Liver (tissue), 8 donors: ENCODE measurements at regions not wholly inside any gene's neighbourhood (a gene's known extent, or its start where the extent isn't known, plus 50 kb on each side); places are given as distances from the start of the nearest gene placed in this dataset.

ENCODE experiments used
- DNase-seq: peaks from one replicate; pipeline ENCODE4 v3.0.0-alpha.2; 2017; ENCODE audit warnings: low spot score
- H3K27ac ChIP-seq, 2 donors: one replicate each; pipeline ENCODE4 v1.7.0; 2013; ENCODE audit warnings: inconsistent platforms in 2 of 2, low read length in 2 of 2, control low read depth in 1 of 2, low read depth in 1 of 2, mild to moderate bottlenecking in 1 of 2
- H3K27me3 ChIP-seq, 4 donors: one replicate each; pipeline versions ENCODE4 v1.6.1 to v1.7.0; 2013; ENCODE audit warnings: low read length in 3 of 4, inconsistent platforms in 1 of 4, mild to moderate bottlenecking in 1 of 4, moderate library complexity in 1 of 4; ENCODE audit not compliant: control insufficient read depth in 4 of 4, insufficient read depth in 4 of 4
- H3K36me3 ChIP-seq, 4 donors: one replicate each; pipeline versions ENCODE4 v1.6.1 to v1.7.0; 2013; ENCODE audit warnings: low read length in 3 of 4, mild to moderate bottlenecking in 3 of 4, low read depth in 1 of 4, moderate library complexity in 1 of 4; ENCODE audit not compliant: control insufficient read depth in 4 of 4, insufficient read depth in 3 of 4
- H3K4me1 ChIP-seq, 4 donors: one replicate each; pipeline versions ENCODE4 v1.6.1 to v1.7.0; 2013; ENCODE audit warnings: low read length in 3 of 4, mild to moderate bottlenecking in 3 of 4, moderate library complexity in 1 of 4; ENCODE audit not compliant: control insufficient read depth in 4 of 4, insufficient read depth in 4 of 4
- H3K4me3 ChIP-seq, 3 donors: one replicate each; pipeline versions ENCODE4 v1.6.1 to v1.7.0; 2013; ENCODE audit warnings: low read length in 3 of 3, control low read depth in 1 of 3, low read depth in 1 of 3, mild to moderate bottlenecking in 1 of 3
- H3K9ac ChIP-seq, 2 donors: one replicate each; pipeline ENCODE4 v1.7.0; 2013; ENCODE audit warnings: low read length in 2 of 2, mild to moderate bottlenecking in 2 of 2, moderate library complexity in 2 of 2, control low read depth in 1 of 2, low read depth in 1 of 2
- H3K9me3 ChIP-seq, 4 donors: one replicate each; pipeline versions ENCODE4 v1.6.1 to v1.7.0; 2013; ENCODE audit warnings: low read length in 3 of 4; ENCODE audit not compliant: control insufficient read depth in 4 of 4
- FOXA1 ChIP-seq: IDR thresholded peaks from 2 replicates; pipeline ENCODE4 v1.6.1; 2016; ENCODE audit warnings: antibody characterized with exemption
- FOXA2 ChIP-seq: IDR thresholded peaks from 2 replicates; pipeline ENCODE4 v1.6.1; 2016; ENCODE audit warnings: antibody characterized with exemption
- GABPA ChIP-seq, 2 donors: IDR thresholded peaks in 1 of 2; conservative IDR thresholded peaks in 1 of 2; 2 replicates each; pipeline ENCODE4 v1.6.1; 2016; ENCODE audit warnings: antibody characterized with exemption in 2 of 2, mild to moderate bottlenecking in 1 of 2, moderate library complexity in 1 of 2
- HNF4A ChIP-seq, 2 donors: conservative IDR thresholded peaks; 2 replicates each; pipeline ENCODE4 v1.6.1; 2016; ENCODE audit warnings: antibody characterized with exemption in 2 of 2, mild to moderate bottlenecking in 2 of 2
- HNF4G ChIP-seq: IDR thresholded peaks from 2 replicates; pipeline ENCODE4 v1.6.1; 2016; ENCODE audit warnings: antibody characterized with exemption
- JUND ChIP-seq, 2 donors: IDR thresholded peaks; 2 replicates each; pipeline ENCODE4 v1.6.1; 2016; ENCODE audit warnings: antibody characterized with exemption in 2 of 2
- NR2F2 ChIP-seq: IDR thresholded peaks from 2 replicates; pipeline ENCODE4 v1.6.1; 2016; ENCODE audit warnings: antibody characterized with exemption
- RAD21 ChIP-seq, 2 donors: IDR thresholded peaks; 2 replicates each; pipeline ENCODE4 v1.6.1; 2016; ENCODE audit warnings: antibody characterized with exemption in 2 of 2, mild to moderate bottlenecking in 2 of 2
- RXRA ChIP-seq, 2 donors: IDR thresholded peaks; 2 replicates each; pipeline ENCODE4 v1.6.1; 2017 to 2018; ENCODE audit warnings: antibody characterized with exemption in 2 of 2, mild to moderate bottlenecking in 1 of 2
- SP1 ChIP-seq: IDR thresholded peaks from 2 replicates; pipeline ENCODE4 v1.6.1; 2018; ENCODE audit warnings: antibody characterized with exemption, mild to moderate bottlenecking
- TAF1 ChIP-seq: conservative IDR thresholded peaks from 2 replicates; pipeline ENCODE4 v1.6.1; 2016; ENCODE audit warnings: antibody characterized with exemption, mild to moderate bottlenecking
- YY1 ChIP-seq: IDR thresholded peaks from 2 replicates; pipeline ENCODE4 v1.6.1; 2016; ENCODE audit warnings: antibody characterized with exemption, mild to moderate bottlenecking
- WGBS: extraction: QIAGEN DNeasy Blood & Tissue Kit; methylation state at CpG from one replicate; pipeline ENCODE4 v1.1.7; 2013; 5-methylcytosine and 5-hydroxymethylcytosine counted together
- TF ChIP-seq, protein P1 (sequence below): fragments of 150-350 bp; IDR thresholded peaks from 2 replicates; pipeline ENCODE4 v1.5.1; 2017; ENCODE audit warnings: improper control_type of control experiment, low read depth, low read length; ENCODE audit not compliant: missing input control
- TF ChIP-seq, protein P2 (sequence below): IDR thresholded peaks from 2 replicates; pipeline ENCODE4 v1.6.1; 2016; ENCODE audit warnings: antibody characterized with exemption
- TF ChIP-seq, protein P3 (sequence below): IDR thresholded peaks from 2 replicates; pipeline ENCODE4 v1.6.1; 2016; ENCODE audit warnings: antibody characterized with exemption
- TF ChIP-seq, protein P4 (sequence below): IDR thresholded peaks from 2 replicates; pipeline ENCODE4 v1.6.1; 2016; ENCODE audit warnings: antibody characterized with exemption, mild to moderate bottlenecking
- TF ChIP-seq, protein P5 (sequence below): IDR thresholded peaks from 2 replicates; pipeline ENCODE4 v1.6.1; 2016; ENCODE audit warnings: antibody characterized with exemption
- donor health status: healthy.
- donor health status: healthy.
- donor health status: healthy.
- donor health status: healthy.
- donor health status: healthy.

DNA sequence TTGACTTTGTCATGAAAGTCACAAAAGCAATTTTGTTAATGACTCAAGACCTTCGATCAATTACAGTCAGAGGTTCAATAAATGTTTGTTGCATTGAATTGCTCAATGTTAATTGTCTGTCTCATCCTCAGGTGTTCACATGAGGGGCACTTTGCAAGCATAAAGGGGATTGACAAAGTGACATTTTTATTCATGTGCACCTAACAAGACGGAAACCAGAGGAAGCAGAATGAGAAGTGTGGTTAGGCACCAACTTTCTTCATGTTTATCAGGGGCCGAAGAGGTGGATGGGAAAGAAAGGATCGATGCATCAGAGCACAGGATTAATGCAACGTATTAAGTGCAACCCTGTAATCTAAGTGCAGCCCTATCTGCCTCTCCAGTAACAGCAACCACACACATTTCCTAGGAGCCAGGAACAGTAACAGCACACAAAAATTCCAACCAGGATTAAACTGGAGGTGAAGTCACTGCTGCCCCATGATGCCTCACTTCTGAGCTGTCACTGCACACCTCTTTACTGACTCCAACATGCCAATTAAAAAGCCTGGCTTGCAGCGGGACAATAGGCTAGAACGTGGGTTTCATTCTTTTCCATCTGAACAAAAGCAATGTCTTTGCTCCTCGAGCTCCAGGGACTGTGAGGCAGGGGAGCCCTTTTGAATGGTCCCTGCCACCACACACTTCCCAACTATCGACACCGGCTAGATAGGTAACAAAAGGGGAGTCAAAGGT lies 262.7 kb downstream of the CD83 start:
- 69% methylated on average over 10 of the region's 10 CpGs for WGBS
- no peak overlapping the region for H3K4me3 ChIP-seq
- H3K27me3 ChIP-seq: no peaks in the 10 kb centered on the region
- H3K4me1 ChIP-seq: no peaks in the 10 kb centered on the region
- H3K9ac ChIP-seq: no peak overlapping the region
- TF ChIP-seq, protein P1, sequence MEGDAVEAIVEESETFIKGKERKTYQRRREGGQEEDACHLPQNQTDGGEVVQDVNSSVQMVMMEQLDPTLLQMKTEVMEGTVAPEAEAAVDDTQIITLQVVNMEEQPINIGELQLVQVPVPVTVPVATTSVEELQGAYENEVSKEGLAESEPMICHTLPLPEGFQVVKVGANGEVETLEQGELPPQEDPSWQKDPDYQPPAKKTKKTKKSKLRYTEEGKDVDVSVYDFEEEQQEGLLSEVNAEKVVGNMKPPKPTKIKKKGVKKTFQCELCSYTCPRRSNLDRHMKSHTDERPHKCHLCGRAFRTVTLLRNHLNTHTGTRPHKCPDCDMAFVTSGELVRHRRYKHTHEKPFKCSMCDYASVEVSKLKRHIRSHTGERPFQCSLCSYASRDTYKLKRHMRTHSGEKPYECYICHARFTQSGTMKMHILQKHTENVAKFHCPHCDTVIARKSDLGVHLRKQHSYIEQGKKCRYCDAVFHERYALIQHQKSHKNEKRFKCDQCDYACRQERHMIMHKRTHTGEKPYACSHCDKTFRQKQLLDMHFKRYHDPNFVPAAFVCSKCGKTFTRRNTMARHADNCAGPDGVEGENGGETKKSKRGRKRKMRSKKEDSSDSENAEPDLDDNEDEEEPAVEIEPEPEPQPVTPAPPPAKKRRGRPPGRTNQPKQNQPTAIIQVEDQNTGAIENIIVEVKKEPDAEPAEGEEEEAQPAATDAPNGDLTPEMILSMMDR: no peak
- no peak for TF ChIP-seq TAF1
- TF ChIP-seq NR2F2: no peak
- no peak for TF ChIP-seq YY1
- no peak for TF ChIP-seq HNF4A (conservative IDR thresholded peaks at IDR 0.05)
- TF ChIP-seq JUND (IDR thresholded peaks at IDR 0.05): no peak
- TF ChIP-seq, protein P2, sequence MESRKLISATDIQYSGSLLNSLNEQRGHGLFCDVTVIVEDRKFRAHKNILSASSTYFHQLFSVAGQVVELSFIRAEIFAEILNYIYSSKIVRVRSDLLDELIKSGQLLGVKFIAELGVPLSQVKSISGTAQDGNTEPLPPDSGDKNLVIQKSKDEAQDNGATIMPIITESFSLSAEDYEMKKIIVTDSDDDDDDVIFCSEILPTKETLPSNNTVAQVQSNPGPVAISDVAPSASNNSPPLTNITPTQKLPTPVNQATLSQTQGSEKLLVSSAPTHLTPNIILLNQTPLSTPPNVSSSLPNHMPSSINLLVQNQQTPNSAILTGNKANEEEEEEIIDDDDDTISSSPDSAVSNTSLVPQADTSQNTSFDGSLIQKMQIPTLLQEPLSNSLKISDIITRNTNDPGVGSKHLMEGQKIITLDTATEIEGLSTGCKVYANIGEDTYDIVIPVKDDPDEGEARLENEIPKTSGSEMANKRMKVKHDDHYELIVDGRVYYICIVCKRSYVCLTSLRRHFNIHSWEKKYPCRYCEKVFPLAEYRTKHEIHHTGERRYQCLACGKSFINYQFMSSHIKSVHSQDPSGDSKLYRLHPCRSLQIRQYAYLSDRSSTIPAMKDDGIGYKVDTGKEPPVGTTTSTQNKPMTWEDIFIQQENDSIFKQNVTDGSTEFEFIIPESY: no peak
- no peak for TF ChIP-seq GABPA (IDR thresholded peaks at IDR 0.05 in 1 of 2, conservative IDR thresholded peaks at IDR 0.05 in 1 of 2)
- no peak for TF ChIP-seq HNF4G
- no peak for TF ChIP-seq FOXA2
- TF ChIP-seq, protein P3, sequence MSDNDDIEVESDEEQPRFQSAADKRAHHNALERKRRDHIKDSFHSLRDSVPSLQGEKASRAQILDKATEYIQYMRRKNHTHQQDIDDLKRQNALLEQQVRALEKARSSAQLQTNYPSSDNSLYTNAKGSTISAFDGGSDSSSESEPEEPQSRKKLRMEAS: no peak
- TF ChIP-seq SP1: no peak
- TF ChIP-seq, protein P4, sequence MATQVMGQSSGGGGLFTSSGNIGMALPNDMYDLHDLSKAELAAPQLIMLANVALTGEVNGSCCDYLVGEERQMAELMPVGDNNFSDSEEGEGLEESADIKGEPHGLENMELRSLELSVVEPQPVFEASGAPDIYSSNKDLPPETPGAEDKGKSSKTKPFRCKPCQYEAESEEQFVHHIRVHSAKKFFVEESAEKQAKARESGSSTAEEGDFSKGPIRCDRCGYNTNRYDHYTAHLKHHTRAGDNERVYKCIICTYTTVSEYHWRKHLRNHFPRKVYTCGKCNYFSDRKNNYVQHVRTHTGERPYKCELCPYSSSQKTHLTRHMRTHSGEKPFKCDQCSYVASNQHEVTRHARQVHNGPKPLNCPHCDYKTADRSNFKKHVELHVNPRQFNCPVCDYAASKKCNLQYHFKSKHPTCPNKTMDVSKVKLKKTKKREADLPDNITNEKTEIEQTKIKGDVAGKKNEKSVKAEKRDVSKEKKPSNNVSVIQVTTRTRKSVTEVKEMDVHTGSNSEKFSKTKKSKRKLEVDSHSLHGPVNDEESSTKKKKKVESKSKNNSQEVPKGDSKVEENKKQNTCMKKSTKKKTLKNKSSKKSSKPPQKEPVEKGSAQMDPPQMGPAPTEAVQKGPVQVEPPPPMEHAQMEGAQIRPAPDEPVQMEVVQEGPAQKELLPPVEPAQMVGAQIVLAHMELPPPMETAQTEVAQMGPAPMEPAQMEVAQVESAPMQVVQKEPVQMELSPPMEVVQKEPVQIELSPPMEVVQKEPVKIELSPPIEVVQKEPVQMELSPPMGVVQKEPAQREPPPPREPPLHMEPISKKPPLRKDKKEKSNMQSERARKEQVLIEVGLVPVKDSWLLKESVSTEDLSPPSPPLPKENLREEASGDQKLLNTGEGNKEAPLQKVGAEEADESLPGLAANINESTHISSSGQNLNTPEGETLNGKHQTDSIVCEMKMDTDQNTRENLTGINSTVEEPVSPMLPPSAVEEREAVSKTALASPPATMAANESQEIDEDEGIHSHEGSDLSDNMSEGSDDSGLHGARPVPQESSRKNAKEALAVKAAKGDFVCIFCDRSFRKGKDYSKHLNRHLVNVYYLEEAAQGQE: no peak
- TF ChIP-seq FOXA1: no peak
- no peak for TF ChIP-seq RAD21 (IDR thresholded peaks at IDR 0.05)
- TF ChIP-seq, protein P5, sequence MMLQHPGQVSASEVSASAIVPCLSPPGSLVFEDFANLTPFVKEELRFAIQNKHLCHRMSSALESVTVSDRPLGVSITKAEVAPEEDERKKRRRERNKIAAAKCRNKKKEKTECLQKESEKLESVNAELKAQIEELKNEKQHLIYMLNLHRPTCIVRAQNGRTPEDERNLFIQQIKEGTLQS: no peak
- TF ChIP-seq RXRA (IDR thresholded peaks at IDR 0.05): no peak
- no peak for DNase-seq
- no peak overlapping the region for H3K27ac ChIP-seq
- H3K36me3 ChIP-seq: no peaks in the 10 kb centered on the region
- no peaks in the 10 kb centered on the region for H3K9me3 ChIP-seq
